ENCODE measurements at regions not wholly inside any gene's neighbourhood (a gene's known extent, or its start where the extent isn't known, plus 50 kb on each side); places are given as distances from the start of the nearest gene placed in this dataset. TPM values are rescaled to one million over a fixed set of nuclear protein-coding genes. Genes with fewer than 3 reads are reported as not detected.

DNA sequence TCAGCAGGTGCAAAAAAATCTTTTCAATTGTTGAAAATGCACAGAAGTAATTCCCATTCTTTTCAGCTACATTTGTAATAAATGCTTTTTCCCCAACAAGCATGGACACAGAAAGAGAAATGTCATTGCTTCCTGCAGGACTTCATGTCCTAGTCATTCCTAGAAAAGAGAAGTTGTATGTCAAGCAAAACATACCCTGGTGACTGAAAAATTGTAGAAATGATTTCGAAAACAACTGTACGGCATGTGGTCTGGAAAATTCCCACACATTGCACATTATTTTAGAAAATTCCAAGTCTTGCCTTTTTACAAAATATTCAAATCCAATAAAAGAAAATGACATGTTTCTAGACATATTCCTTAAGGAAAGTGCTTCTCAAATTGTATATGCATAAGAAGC, 50.4 kb upstream of the ALCAM start:
- no TSS peak for BruUV-seq (replicated peaks)
- Histone ChIP-seq H3K4me1 (no peaks in the 10 kb centered on the region), H3K4me3 (ENCODE audit: low read depth, low read length) (no peak overlapping the region), H3K27me3 (replicated peaks; ENCODE audit: control insufficient read depth, insufficient read depth, low read length) (no peaks in the 10 kb centered on the region), H3K9me3 (no peaks in the 10 kb centered on the region), H3K36me3 (ENCODE audit: control insufficient read depth, insufficient read depth, low read length) (no peaks in the 10 kb centered on the region)
- no peaks in the 10 kb centered on the region for H3K36me3 Mint-ChIP-seq (ENCODE audit: insufficient read depth, unreplicated experiment)
- H3K27ac Mint-ChIP-seq (ENCODE audit: unreplicated experiment): no peak overlapping the region
- POLR2A ChIA-PET: no interaction called here
- intact Hi-C loops (cut with micrococcal nuclease; ENCODE audit: unreplicated experiment): no loop called here
- no peaks in the 10 kb centered on the region for H3K4me1 Mint-ChIP-seq (ENCODE audit: low read depth, unreplicated experiment)
- H3K27me3 Mint-ChIP-seq (ENCODE audit: insufficient read depth, unreplicated experiment): no peaks in the 10 kb centered on the region
- no peak for DNase-seq
- H3K4me3 Mint-ChIP-seq (ENCODE audit: unreplicated experiment): no peak overlapping the region
- H3K9me3 Mint-ChIP-seq (ENCODE audit: unreplicated experiment): no peaks in the 10 kb centered on the region
- CTCF ChIA-PET: no interaction called here
- TF ChIP-seq, protein P1, sequence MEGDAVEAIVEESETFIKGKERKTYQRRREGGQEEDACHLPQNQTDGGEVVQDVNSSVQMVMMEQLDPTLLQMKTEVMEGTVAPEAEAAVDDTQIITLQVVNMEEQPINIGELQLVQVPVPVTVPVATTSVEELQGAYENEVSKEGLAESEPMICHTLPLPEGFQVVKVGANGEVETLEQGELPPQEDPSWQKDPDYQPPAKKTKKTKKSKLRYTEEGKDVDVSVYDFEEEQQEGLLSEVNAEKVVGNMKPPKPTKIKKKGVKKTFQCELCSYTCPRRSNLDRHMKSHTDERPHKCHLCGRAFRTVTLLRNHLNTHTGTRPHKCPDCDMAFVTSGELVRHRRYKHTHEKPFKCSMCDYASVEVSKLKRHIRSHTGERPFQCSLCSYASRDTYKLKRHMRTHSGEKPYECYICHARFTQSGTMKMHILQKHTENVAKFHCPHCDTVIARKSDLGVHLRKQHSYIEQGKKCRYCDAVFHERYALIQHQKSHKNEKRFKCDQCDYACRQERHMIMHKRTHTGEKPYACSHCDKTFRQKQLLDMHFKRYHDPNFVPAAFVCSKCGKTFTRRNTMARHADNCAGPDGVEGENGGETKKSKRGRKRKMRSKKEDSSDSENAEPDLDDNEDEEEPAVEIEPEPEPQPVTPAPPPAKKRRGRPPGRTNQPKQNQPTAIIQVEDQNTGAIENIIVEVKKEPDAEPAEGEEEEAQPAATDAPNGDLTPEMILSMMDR (IDR thresholded peaks at IDR 0.05; ENCODE audit: insufficient read depth in 1 of 2, low read depth in 1 of 2, low read length in 1 of 2, severe bottlenecking in 1 of 2, unreplicated experiment in 1 of 2): no peak

Small RNAs in the stretch of these regions (microRNA-seq; reads per million reads assigned to microRNA genes)
- not detected for gene MIR548AB

All from Caco-2 (cell line).